A204.1 (cell line): ENCODE measurements at regions not wholly inside any gene's neighbourhood (a gene's known extent, or its start where the extent isn't known, plus 50 kb on each side); places are given as distances from the start of the nearest gene placed in this dataset.

Experiments used
- FAIRE-seq: peaks from 2 replicates; lab custom pipeline; 2012; peaks lifted over from hg19 to GRCh38; lab: Jason Lieb, UNC

GRCh38 chr2:158049129-158049855 is 52.4 kb upstream of the UPP2 start:
- FAIRE-seq: no peak

GRCh38 chr2:158048327-158048726 is 53.3 kb upstream of the UPP2 start:
- no peak for FAIRE-seq

- no peak for FAIRE-seq
These were observed 54.5 kb upstream of the UPP2 start for GRCh38 chr2:158047156-158047611.

DNA sequence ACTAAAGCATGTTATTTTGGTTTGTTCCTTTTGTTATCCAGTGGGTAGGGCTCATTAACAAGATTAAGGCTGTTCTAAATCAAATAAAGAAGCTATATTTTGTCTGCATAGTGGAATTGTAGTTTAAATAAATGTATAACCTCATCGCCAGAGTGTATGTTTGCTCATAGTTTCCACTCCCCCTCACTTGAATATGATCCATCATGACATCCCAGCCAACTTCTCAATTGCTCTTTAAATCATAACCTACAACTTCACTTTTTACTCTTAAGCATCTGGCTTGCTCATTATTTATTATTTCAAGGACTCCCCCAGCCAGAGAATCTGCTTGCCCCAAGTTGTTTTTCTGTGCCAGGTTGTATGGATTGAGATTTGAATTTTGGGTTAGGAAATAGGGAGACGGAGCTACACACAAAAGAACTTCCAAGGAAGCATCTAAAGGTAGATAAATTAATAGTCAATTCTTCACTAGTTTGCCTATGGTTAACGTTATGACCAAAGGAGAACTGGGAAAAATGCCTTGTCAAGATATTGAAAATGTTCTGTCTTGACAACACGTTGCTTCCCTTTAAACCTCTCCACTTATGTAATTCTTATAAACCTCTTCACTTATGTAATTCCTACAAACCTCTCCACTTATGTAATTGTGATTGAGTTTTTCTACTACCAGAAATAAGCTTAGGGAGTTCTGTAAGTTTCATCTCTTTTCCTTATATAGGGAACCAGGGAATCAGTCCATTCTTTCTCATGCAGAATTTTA is 55.4 kb upstream of the UPP2 start:
- no peak for FAIRE-seq

DNA sequence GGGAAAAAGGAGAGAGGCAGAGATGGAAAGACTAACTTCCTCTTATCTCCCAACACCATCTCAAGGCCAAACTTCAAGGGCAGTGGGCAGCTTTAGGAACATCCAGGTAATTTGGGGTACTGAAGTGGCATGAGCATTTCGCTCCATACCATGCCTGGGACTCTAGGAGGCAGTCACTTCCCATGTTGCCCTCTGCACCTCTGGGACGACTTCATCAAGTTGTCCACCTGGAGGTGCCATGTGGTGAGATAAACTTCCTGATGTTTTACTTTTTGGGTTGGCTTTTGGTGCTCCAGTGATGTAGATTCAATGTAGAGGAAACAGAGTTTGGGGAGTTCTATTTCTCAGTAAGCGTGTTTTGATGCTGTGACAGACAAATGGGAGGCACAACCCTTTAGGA is 56.3 kb upstream of the UPP2 start:
- no peak for FAIRE-seq

GRCh38 chr2:158043181-158043948 is 58.3 kb upstream of the UPP2 start:
- no peak for FAIRE-seq

DNA sequence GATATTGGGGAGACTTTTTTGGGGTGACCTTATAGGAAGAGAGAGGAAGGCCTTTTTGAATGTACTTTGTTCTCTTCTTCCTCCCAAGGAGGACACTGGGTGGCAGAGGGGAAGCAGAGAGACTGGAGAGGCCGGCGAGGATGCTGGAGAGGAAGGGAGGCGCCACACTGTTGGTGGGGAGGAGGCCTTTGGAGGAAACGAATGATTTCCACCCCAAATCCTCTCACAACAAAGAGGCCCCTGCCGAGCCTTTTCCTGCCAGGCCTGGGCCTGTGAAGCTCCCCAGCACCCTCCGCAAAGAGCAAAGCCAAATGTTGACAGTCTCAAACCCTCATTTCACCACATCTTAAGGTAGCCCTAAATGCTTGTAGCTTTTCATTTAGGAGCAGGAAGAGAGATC is 59.0 kb upstream of the UPP2 start:
- no peak for FAIRE-seq

- no peak for FAIRE-seq
These were observed 59.4 kb upstream of the UPP2 start for GRCh38 chr2:158042245-158042644.

- FAIRE-seq: no peak
These were observed 60.3 kb upstream of the UPP2 start for GRCh38 chr2:158041400-158041799.

DNA sequence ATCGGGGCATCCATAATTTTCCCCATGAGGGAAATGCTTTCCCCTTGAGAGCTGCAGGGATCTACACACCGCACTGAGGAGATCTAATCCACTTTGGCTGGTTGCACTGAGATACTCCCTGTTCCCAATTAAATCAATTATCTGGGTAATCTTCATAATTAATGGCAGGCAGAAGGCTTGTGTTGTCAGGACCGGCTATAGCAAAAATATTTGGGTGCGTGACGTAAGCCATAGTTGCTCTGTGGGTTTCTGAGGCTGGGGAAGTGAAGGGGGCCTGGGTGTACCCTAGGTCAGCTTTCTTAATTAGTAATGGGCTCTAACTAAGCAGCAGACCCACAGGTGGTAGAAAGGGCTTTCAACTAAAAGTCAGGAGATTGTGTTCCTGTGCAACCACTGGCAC is 62.8 kb upstream of the UPP2 start:
- no peak for FAIRE-seq

- no peak for FAIRE-seq
These were observed 67.3 kb upstream of the UPP2 start for GRCh38 chr2:158034198-158034866.

DNA sequence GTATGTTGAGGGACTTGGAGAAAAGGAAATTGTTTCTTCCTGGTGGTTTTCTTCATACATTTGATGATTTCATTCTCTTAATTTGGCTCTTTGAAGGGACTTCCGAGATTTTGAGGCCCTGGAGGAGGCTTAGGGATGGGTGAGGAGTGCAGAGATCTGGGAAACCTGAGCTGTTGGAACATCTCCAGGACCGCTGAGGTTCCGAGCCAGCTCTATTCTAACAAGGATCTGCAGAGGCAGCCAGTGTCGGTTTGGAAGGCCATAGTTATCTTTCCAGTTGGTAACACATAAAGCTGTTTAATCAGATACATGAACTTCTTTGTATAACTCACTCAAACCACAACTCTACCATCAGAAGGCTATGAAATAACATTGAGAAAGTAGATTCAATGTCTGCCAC is 70.3 kb upstream of the UPP2 start:
- FAIRE-seq: no peak

DNA sequence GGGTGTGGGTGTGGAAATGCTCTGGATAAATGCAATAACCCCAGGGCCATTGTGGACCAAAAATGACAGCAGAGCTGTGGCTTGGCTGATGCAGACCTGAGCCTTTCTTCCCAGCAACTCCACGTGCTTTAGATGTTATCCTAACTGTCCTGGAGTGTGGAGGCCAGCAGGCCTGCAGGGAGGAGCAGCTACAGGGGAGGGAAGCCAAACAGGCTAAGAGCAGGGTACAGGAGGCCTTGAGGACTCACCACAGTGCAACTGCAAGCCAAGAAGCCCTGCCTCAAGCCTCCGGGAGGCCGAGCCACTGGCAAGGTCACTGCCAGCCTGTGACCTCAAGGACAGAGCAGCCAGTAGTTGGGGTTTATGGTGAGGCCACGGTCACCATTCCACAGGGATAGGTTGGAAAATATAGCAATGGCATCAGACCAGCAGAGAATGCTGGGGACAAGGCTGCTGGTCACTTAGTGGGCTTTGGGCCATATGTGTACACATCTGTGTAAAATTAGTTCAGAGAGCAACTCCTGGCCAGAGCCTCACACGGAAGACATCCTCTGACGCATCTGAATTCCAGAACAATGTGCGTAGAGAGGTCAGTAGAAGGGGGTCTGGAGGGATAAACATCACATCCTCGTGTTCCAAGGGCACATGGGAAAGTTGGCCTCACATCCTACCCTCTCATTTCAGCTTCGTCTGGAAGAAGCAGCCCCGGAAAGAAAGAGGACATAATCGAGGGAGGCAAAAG is 76.2 kb upstream of the UPP2 start:
- no peak for FAIRE-seq

DNA sequence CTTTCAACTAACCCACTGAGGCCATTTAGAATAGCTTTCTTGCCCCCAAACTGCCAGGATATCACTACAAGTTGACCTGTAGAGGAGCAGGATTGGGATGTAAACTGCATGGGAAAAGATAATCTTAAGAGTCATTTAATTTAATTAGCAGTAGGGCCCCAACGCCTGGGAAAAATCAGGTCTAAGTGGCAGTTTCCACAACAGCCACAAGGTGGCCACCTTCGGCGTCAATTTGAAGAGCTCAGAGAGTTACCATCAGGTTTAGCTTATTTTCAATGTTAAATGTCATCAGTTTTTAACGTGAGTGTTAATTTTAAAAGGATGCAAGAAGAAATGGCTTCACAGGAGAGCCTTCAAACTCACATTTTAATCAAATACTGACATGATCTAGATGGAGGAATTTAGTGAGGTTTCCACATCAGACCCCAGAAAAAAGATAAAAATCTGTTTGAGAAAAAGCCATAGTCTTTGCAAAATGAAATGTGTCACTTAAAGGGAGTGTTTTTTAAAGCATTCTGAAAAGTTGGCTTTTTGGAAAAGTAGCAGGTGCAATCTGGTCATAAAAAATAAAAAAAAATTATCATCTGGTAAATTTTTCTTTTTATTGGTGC is 77.3 kb upstream of the UPP2 start:
- FAIRE-seq: peak; percentile 88

- FAIRE-seq: no peak
These were observed 78.8 kb upstream of the UPP2 start for GRCh38 chr2:158022888-158023287.

GRCh38 chr2:158021226-158021625 is 80.5 kb upstream of the UPP2 start:
- no peak for FAIRE-seq

DNA sequence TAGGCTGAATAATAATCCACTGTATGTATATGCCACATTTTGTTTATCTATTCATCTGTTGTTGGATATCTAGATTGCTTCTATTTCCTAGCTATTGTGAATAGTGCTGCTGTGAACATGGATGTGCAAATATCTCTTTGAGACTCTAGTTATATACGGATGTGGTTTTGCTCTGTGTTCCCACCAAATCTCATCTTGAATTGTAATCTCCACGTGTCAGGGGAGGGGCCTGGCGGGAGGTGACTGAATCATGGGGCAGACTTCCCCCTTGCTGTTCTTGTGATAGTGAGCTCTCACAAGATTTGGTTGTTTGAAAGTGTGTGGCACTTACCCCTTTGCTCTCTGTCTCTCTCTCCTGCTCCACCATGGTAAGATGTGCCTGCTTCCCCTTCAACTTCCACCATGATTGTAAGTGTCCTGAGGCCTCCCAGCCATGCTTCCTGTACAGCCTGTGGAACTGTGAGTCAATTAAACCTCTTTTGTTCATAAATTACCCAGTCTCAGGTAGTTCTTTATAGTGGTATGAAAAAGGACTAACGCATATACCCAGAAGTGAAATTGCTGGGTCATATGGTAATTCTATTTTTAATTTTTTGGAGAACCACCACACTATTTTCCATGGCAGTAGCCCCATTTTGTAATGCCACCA is 86.1 kb upstream of the UPP2 start:
- no peak for FAIRE-seq

GRCh38 chr2:158013891-158014290 is 87.8 kb upstream of the UPP2 start:
- no peak for FAIRE-seq

- FAIRE-seq: no peak
These were observed 90.5 kb upstream of the UPP2 start for GRCh38 chr2:158011055-158011771.

DNA sequence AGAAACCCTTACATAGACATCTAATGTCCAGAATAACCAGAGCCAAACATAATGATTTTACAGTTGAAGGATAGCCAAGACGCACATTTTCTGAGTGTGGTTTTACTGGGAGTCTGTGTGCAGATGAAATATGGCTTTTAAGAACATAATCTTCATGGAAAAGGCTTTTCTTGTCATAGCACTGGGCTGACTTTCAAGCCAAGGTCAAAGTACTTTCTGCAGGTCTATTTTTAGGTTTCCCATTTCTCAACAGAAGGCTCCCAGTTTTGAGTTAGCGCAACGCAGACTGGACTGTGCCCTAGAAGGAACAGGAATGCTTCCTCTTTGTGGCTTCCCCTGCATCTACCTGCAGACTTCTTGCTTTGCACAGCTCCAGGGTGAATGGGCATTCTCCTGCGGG is 92.3 kb upstream of the UPP2 start:
- FAIRE-seq: no peak
